Neural cell (in vitro differentiated cells): ENCODE measurements at regions not wholly inside any gene's neighbourhood (a gene's known extent, or its start where the extent isn't known, plus 50 kb on each side); places are given as distances from the start of the nearest gene placed in this dataset.

Experiments used
- H2AFZ ChIP-seq: fragments of 200-600, 300-800 bp; sonication (generic), shearing (Covaris generic); 2 replicates; pipeline ENCODE4 v1.6.0; 2014; ENCODE audit warnings: low read depth, mild to moderate bottlenecking, antibody characterized with exemption, low read length, moderate library complexity
- H3F3A ChIP-seq: fragments of 200-600 bp; shearing (Covaris generic); 2 replicates; pipeline ENCODE4 v1.6.1; 2016; ENCODE audit warnings: mild to moderate bottlenecking, moderate library complexity, mixed read lengths, antibody characterized with exemption, low read length; ENCODE audit not compliant: insufficient read depth, poor library complexity, severe bottlenecking
- H3K27ac ChIP-seq: fragments of 200-600, 300-800 bp; sonication (generic), shearing (Covaris generic); 2 replicates; pipeline ENCODE4 v1.5.1; 2014; ENCODE audit warnings: mild to moderate bottlenecking, low read length, moderate library complexity
- H3K27me3 ChIP-seq: fragments of 300-800, 200-600 bp; sonication (generic), shearing (Covaris generic); 2 replicates; pipeline ENCODE4 v1.6.0; 2014; ENCODE audit warnings: mild to moderate bottlenecking, low read depth, low read length, moderate library complexity; ENCODE audit not compliant: insufficient read depth
- H3K36me3 ChIP-seq: fragments of 300-800, 200-600 bp; sonication (generic), shearing (Covaris generic); 2 replicates; pipeline ENCODE4 v1.5.1; 2014; ENCODE audit warnings: mild to moderate bottlenecking, antibody characterized with exemption, low read length, moderate library complexity; ENCODE audit not compliant: insufficient read depth
- H3K4me2 ChIP-seq: fragments of 300-800, 200-600 bp; sonication (generic), shearing (Covaris generic); 2 replicates; pipeline ENCODE4 v1.6.0; 2014; ENCODE audit warnings: mild to moderate bottlenecking, low read length
- H3K4me3 ChIP-seq: fragments of 300-800, 200-600 bp; sonication (generic), shearing (Covaris generic); 2 replicates; pipeline ENCODE4 v1.5.1; 2014; ENCODE audit warnings: mild to moderate bottlenecking, low read length, moderate library complexity
- H3K79me2 ChIP-seq: fragments of 200-600 bp; shearing (Covaris generic); replicated peaks from 2 replicates; pipeline ENCODE4 v1.6.0; 2014; ENCODE audit warnings: mild to moderate bottlenecking, low read length, moderate library complexity; ENCODE audit not compliant: insufficient read depth
- H3K9ac ChIP-seq: fragments of 300-800, 200-600 bp; sonication (generic), shearing (Covaris generic); 2 replicates; pipeline ENCODE4 v1.6.1; 2016; ENCODE audit warnings: mild to moderate bottlenecking, low read length, mixed read lengths
- H3K9me2 ChIP-seq: fragments of 200-600 bp; shearing (Covaris generic); 2 replicates; pipeline ENCODE4 v1.6.1; 2016; ENCODE audit warnings: mild to moderate bottlenecking, low read length, mixed read lengths; ENCODE audit not compliant: insufficient read depth
- H3K9me3 ChIP-seq: fragments of 200-600, 300-800 bp; sonication (generic), shearing (Covaris generic); 2 replicates; pipeline ENCODE4 v1.6.1; 2016; ENCODE audit warnings: mild to moderate bottlenecking, mixed run types, low read length, moderate library complexity, mixed read lengths
- H4K20me1 ChIP-seq: fragments of 200-600 bp; shearing (Covaris generic); 2 replicates; pipeline ENCODE4 v1.6.1; 2016; ENCODE audit warnings: mild to moderate bottlenecking, mixed run types; ENCODE audit not compliant: insufficient read depth
- EP300 ChIP-seq: fragments of 450-650 bp; conservative IDR thresholded peaks from 2 replicates; pipeline ENCODE4 v1.6.1; 2014; ENCODE audit warnings: antibody characterized with exemption, mild to moderate bottlenecking, moderate library complexity; ENCODE audit not compliant: poor library complexity, severe bottlenecking
- EZH2 ChIP-seq: fragments of 200-600, 300-800 bp; shearing (Covaris generic), sonication (generic); IDR thresholded peaks from 2 replicates; pipeline ENCODE4 v1.6.1; 2014; ENCODE audit warnings: antibody characterized with exemption, low read length, borderline replicate concordance, mild to moderate bottlenecking; ENCODE audit not compliant: insufficient read depth, poor library complexity, severe bottlenecking
- MXI1 ChIP-seq: fragments of 450-650 bp; conservative IDR thresholded peaks from 2 replicates; pipeline ENCODE4 v1.6.1; 2014; ENCODE audit warnings: antibody characterized with exemption, mild to moderate bottlenecking; ENCODE audit not compliant: poor library complexity, severe bottlenecking
- POLR2AphosphoS5 ChIP-seq: IDR thresholded peaks from 2 replicates; pipeline ENCODE4 v1.6.1; 2012
- RAD21 ChIP-seq: fragments of 450-650 bp; conservative IDR thresholded peaks from 2 replicates; pipeline ENCODE4 v1.6.1; 2014; ENCODE audit warnings: antibody characterized with exemption, mild to moderate bottlenecking, moderate library complexity
- REST ChIP-seq: IDR thresholded peaks from 2 replicates; pipeline ENCODE4 v1.6.1; 2012; ENCODE audit warnings: borderline replicate concordance
- SMC3 ChIP-seq: fragments of 450-650 bp; conservative IDR thresholded peaks from 2 replicates; pipeline ENCODE4 v1.6.1; 2014; ENCODE audit warnings: antibody characterized with exemption, mild to moderate bottlenecking, moderate library complexity; ENCODE audit not compliant: poor library complexity
- TAF1 ChIP-seq: IDR thresholded peaks from 2 replicates; pipeline ENCODE4 v1.6.1; 2012; ENCODE audit warnings: low read depth
- TF ChIP-seq, protein P1 (sequence below): fragments of 450-650 bp; IDR thresholded peaks from 2 replicates; pipeline ENCODE4 v1.5.1; 2014; ENCODE audit warnings: antibody characterized with exemption, mild to moderate bottlenecking, moderate library complexity; ENCODE audit not compliant: poor library complexity, severe bottlenecking

DNA sequence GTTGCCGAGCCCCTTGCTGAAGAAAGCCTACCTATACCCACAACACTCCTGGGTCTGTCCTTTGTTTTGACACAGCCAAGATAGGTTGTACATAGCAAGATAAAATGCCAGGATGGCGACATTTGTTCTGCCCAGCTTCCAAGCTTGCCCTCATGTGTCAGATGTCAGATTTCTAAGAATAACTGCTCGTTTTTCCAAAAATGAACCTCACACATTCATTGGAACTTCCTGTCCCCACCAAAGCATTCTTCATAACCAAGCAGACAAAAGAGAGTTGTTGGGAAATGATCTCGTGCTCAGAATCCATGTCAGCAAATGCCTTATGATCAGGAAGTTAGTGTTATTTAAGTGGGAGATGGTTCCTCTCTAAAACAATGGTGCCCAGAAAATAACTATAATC is 210.1 kb downstream of the ZNF608 start:
- Histone ChIP-seq H4K20me1 (no peaks in the 10 kb centered on the region), H3K9ac (no peak overlapping the region), H3K9me2 (no peaks in the 10 kb centered on the region), H3K9me3 (no peaks in the 10 kb centered on the region), H3K79me2 (no peaks in the 10 kb centered on the region), H3K27ac (no peak overlapping the region), H3K27me3 (no peaks in the 10 kb centered on the region), H3K36me3 (no peaks in the 10 kb centered on the region), H3F3A (no peaks in the 10 kb centered on the region), H3K4me3 (no peak overlapping the region), H2AFZ (no peak overlapping the region), H3K4me2 (no peak overlapping the region)
- TF ChIP-seq, protein P1, sequence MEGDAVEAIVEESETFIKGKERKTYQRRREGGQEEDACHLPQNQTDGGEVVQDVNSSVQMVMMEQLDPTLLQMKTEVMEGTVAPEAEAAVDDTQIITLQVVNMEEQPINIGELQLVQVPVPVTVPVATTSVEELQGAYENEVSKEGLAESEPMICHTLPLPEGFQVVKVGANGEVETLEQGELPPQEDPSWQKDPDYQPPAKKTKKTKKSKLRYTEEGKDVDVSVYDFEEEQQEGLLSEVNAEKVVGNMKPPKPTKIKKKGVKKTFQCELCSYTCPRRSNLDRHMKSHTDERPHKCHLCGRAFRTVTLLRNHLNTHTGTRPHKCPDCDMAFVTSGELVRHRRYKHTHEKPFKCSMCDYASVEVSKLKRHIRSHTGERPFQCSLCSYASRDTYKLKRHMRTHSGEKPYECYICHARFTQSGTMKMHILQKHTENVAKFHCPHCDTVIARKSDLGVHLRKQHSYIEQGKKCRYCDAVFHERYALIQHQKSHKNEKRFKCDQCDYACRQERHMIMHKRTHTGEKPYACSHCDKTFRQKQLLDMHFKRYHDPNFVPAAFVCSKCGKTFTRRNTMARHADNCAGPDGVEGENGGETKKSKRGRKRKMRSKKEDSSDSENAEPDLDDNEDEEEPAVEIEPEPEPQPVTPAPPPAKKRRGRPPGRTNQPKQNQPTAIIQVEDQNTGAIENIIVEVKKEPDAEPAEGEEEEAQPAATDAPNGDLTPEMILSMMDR = no peak
- no peak for TF ChIP-seq REST
- no peak for TF ChIP-seq TAF1
- TF ChIP-seq RAD21 = no peak
- TF ChIP-seq POLR2AphosphoS5 = no peak
- no peak for TF ChIP-seq SMC3
- no peak for TF ChIP-seq EZH2
- TF ChIP-seq EP300 = no peak
- no peak for TF ChIP-seq MXI1

- H3K27ac ChIP-seq = no peak overlapping the region
- no peaks in the 10 kb centered on the region for H4K20me1 ChIP-seq
- no peaks in the 10 kb centered on the region for H3K79me2 ChIP-seq
- H3K9ac ChIP-seq = no peak overlapping the region
- H2AFZ ChIP-seq = no peak overlapping the region
- no peaks in the 10 kb centered on the region for H3K36me3 ChIP-seq
- no peaks in the 10 kb centered on the region for H3K9me2 ChIP-seq
- H3F3A ChIP-seq = no peaks in the 10 kb centered on the region
- no peaks in the 10 kb centered on the region for H3K27me3 ChIP-seq
- H3K4me3 ChIP-seq = no peak overlapping the region
- no peak overlapping the region for H3K4me2 ChIP-seq
- TF ChIP-seq EZH2 (no peak), POLR2AphosphoS5 (no peak), EP300 (no peak), MXI1 (no peak), RAD21 (no peak), REST (no peak), SMC3 (no peak)
- TF ChIP-seq, protein P1 = no peak
- no peaks in the 10 kb centered on the region for H3K9me3 ChIP-seq
Measured at GRCh38 chr5:124530916-124531315, 215.5 kb downstream of the ZNF608 start.
